ENCODE measurements at regions not wholly inside any gene's neighbourhood (a gene's known extent, or its start where the extent isn't known, plus 50 kb on each side); places are given as distances from the start of the nearest gene placed in this dataset.

DNA sequence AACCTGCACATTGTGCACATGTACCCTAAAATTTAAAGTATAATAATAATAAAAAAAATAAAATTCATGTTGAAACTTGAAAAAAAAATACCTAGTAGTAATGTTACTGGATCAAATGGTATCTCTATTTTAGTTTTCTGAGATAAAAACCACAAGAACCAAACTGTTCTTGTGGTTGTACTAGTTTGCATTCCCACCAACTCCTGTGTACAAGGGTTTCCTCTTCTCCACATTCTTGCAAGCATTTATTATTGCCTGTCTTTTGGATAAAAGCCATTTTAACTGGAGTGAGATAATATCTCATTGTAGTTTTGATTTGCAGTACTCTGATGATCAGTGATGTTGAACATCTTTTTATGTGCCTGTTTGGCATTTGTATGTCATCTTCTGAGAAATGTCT is 177.7 kb downstream of the KIF20B start:
- intact Hi-C loops (cut with DNase I) = no loop called here
- no peak overlapping the region for H3K27ac ChIP-seq
- no peaks in the 10 kb centered on the region for H3K27me3 ChIP-seq
- no peaks in the 10 kb centered on the region for H3K9me3 ChIP-seq
- H3K4me1 ChIP-seq = no peaks in the 10 kb centered on the region
- H3K9ac ChIP-seq (ENCODE audit: low read depth in 2 of 2, low read length in 2 of 2) = no peak overlapping the region
- TF ChIP-seq, protein P1, sequence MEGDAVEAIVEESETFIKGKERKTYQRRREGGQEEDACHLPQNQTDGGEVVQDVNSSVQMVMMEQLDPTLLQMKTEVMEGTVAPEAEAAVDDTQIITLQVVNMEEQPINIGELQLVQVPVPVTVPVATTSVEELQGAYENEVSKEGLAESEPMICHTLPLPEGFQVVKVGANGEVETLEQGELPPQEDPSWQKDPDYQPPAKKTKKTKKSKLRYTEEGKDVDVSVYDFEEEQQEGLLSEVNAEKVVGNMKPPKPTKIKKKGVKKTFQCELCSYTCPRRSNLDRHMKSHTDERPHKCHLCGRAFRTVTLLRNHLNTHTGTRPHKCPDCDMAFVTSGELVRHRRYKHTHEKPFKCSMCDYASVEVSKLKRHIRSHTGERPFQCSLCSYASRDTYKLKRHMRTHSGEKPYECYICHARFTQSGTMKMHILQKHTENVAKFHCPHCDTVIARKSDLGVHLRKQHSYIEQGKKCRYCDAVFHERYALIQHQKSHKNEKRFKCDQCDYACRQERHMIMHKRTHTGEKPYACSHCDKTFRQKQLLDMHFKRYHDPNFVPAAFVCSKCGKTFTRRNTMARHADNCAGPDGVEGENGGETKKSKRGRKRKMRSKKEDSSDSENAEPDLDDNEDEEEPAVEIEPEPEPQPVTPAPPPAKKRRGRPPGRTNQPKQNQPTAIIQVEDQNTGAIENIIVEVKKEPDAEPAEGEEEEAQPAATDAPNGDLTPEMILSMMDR (IDR thresholded peaks at IDR 0.05) = no peak
- H3K4me3 ChIP-seq = no peak overlapping the region
- DNase-seq = no peak
- no peaks in the 10 kb centered on the region for H3K36me3 ChIP-seq

- intact Hi-C loops (cut with DNase I) = no loop called here
- H3K4me1 ChIP-seq = no peaks in the 10 kb centered on the region
- TF ChIP-seq, protein P1 (IDR thresholded peaks at IDR 0.05) = no peak
- no peak overlapping the region for H3K27ac ChIP-seq
- no peaks in the 10 kb centered on the region for H3K36me3 ChIP-seq
- no peak overlapping the region for H3K9ac ChIP-seq (ENCODE audit: low read depth in 2 of 2, low read length in 2 of 2)
- H3K9me3 ChIP-seq = no peaks in the 10 kb centered on the region
- H3K4me3 ChIP-seq = no peak overlapping the region
- no peaks in the 10 kb centered on the region for H3K27me3 ChIP-seq
- DNase-seq = no peak
These were observed 186.0 kb downstream of the KIF20B start for GRCh38 chr10:89887406-89887805.

DNA sequence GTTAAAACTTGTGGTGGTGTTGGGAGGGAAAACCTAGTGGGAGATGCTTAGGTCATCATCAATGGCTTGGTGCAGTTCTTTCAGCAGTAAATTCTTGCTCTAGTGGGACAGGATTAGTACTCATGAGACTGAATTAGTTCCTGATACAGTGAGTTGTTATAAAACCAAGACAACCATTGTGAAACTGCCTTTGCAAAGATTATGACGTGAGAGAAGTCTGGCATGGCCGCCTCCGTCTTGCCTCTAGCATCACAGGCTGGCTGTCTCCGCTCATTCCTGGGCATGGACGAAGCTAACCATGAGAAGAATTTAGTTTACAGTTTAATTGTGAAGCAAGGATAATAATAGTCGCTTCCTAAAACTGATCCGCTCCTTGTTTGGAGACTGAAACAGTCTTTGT is 186.4 kb downstream of the KIF20B start:
- Histone ChIP-seq H3K36me3 (no peaks in the 10 kb centered on the region), H3K4me3 (no peak overlapping the region), H3K27me3 (no peaks in the 10 kb centered on the region), H3K9me3 (no peaks in the 10 kb centered on the region), H3K27ac (no peak overlapping the region), H3K4me1 (no peaks in the 10 kb centered on the region), H3K9ac (ENCODE audit: low read depth in 2 of 2, low read length in 2 of 2) (no peak overlapping the region)
- no peak for DNase-seq
- intact Hi-C loops (cut with DNase I) = no loop called here
- TF ChIP-seq, protein P1 (IDR thresholded peaks at IDR 0.05) = no peak

GRCh38 chr10:89888321-89889070 is 187.1 kb downstream of the KIF20B start:
- H3K9me3 ChIP-seq = no peaks in the 10 kb centered on the region
- H3K4me3 ChIP-seq = no peak overlapping the region
- no peak overlapping the region for H3K27ac ChIP-seq
- no peak overlapping the region for H3K9ac ChIP-seq (ENCODE audit: low read depth in 2 of 2, low read length in 2 of 2)
- TF ChIP-seq, protein P1 (IDR thresholded peaks at IDR 0.05) = no peak
- H3K27me3 ChIP-seq = no peaks in the 10 kb centered on the region
- H3K4me1 ChIP-seq = no peaks in the 10 kb centered on the region
- DNase-seq = no peak
- intact Hi-C loops (cut with DNase I) = no loop called here
- no peaks in the 10 kb centered on the region for H3K36me3 ChIP-seq

DNA sequence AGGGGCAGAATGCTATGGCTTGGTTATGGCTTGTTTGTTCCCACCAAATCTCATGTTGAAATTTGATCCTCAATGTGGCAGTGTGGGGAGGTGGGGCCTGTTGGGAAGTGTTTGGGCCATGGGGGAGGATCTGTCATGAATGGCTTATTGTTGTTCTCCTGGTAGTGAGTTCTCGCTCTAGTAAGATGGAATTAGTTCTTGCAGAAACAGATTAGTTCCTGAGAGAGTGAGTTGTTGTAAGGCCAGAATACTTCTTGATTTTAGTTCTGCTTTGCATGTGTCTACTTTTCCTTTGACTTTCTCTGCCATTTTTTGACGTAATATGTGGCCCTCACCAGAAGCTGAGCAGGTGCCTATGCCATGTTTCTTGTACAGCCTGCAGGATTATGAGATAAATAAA is 188.2 kb downstream of the KIF20B start:
- Histone ChIP-seq H3K9me3 (no peaks in the 10 kb centered on the region), H3K27ac (no peak overlapping the region), H3K9ac (ENCODE audit: low read depth in 2 of 2, low read length in 2 of 2) (no peak overlapping the region), H3K27me3 (no peaks in the 10 kb centered on the region), H3K36me3 (no peaks in the 10 kb centered on the region), H3K4me1 (no peaks in the 10 kb centered on the region), H3K4me3 (no peak overlapping the region)
- intact Hi-C loops (cut with DNase I) = no loop called here
- TF ChIP-seq, protein P1 (IDR thresholded peaks at IDR 0.05) = no peak
- DNase-seq = no peak
